Pancreas (tissue), 10 donors: ENCODE measurements at regions not wholly inside any gene's neighbourhood (a gene's known extent, or its start where the extent isn't known, plus 50 kb on each side); places are given as distances from the start of the nearest gene placed in this dataset.

Source experiments
- ATAC-seq, 4 donors: fragments of 200-7000 bp; cut with Tn5 transposase; one replicate each; pipeline versions ENCODE4 v1.8.0 to v1.9.1; 2020; ENCODE audit warnings: mild to moderate bottlenecking in 4 of 4, moderate library complexity in 4 of 4
- DNase-seq, 6 donors: peaks; one replicate each; pipeline ENCODE4 v3.0.0-alpha.2; 2020
- FAIRE-seq: peaks from 2 replicates; lab custom pipeline; 2012; peaks lifted over from hg19 to GRCh38; lab: Jason Lieb, UNC
- H3K27ac ChIP-seq, 4 donors: fragments of 200-600 bp; sonication (generic); 1 replicate in 3 of 4; 2 replicates in 1 of 4; pipeline versions ENCODE4 v1.5.0 to v1.8.0; 2020
- H3K27me3 ChIP-seq, 4 donors: fragments of 200-600 bp; one replicate each; pipeline ENCODE4 v1.8.0; 2021
- H3K36me3 ChIP-seq, 3 donors: fragments of 200-600 bp; sonication (generic) in 1 of 3; one replicate each; pipeline versions ENCODE4 v1.5.0 to v1.8.0; 2020 to 2021
- H3K4me1 ChIP-seq, 3 donors: fragments of 200-600 bp; one replicate each; pipeline ENCODE4 v1.8.0; 2021
- H3K4me3 ChIP-seq, 4 donors: fragments of 200-600 bp; sonication (generic) in 2 of 4; one replicate each; pipeline versions ENCODE4 v1.5.0 to v1.8.0; 2020 to 2021
- H3K9me3 ChIP-seq, 4 donors: fragments of 200-600 bp; one replicate each; pipeline ENCODE4 v1.8.0; 2021
- WGBS, 2 donors: extraction: QIAGEN DNeasy Blood & Tissue Kit; methylation state at CpG; one replicate each; pipeline ENCODE4 v1.1.7; 2013; 5-methylcytosine and 5-hydroxymethylcytosine counted together
- intact Hi-C, 3 donors: fragments of 100-400 bp; cut with DNase I; formaldehyde crosslinking; loops; one replicate each; pipeline versions ENCODE4 v1.11.1 to v1.14.2; 2022
- TF ChIP-seq, protein P1 (sequence below), 4 donors: fragments of 200-600 bp; sonication (generic) in 3 of 4; IDR thresholded peaks; one replicate each; pipeline versions ENCODE4 v1.5.0 to v1.8.0; 2021; ENCODE audit warnings: antibody characterized with exemption in 4 of 4
- donor health status: healthy with polysubstance abuse.
- donor health status: DM: no; HTN: no; CAD: no; lungs with moderate emphysema.
- donor health status: DM: no; HTN: no; CAD: no.
- donor health status: control.
- donor health status: control.
- donor health status: Bipolar disorder and iron deficiency.
- donor health status: DM: yes; HTN: yes; CAD: no.
- donor health status: DM: no; HTN: no; CAD: no.
- donor health status: DM: no; HTN: no; CAD: no.
- donor health status: DM: yes; HTN: yes; CAD: no.

- WGBS, 2 donors, result 67 to 70% methylated on average over 6 of the region's 6 CpGs
- Histone ChIP-seq H3K4me3 (no peak overlapping the region), H3K9me3 (no peaks in the 10 kb centered on the region), H3K4me1 (peaks cover 0 to 19% (median 0%) of the 10 kb centered on the region in 3 donors), H3K36me3 (no peaks in the 10 kb centered on the region), H3K27me3 (no peaks in the 10 kb centered on the region), H3K27ac (peak overlapping the region in 1 of 4 donors; percentile 20)
- FAIRE-seq, result no peak
- peak in 2 of 6 donors; percentile 13 to 56 for DNase-seq
- intact Hi-C loops, result no loop called here
- peak; percentile 44 to 66 (median 58) for ATAC-seq
- TF ChIP-seq, protein P1, sequence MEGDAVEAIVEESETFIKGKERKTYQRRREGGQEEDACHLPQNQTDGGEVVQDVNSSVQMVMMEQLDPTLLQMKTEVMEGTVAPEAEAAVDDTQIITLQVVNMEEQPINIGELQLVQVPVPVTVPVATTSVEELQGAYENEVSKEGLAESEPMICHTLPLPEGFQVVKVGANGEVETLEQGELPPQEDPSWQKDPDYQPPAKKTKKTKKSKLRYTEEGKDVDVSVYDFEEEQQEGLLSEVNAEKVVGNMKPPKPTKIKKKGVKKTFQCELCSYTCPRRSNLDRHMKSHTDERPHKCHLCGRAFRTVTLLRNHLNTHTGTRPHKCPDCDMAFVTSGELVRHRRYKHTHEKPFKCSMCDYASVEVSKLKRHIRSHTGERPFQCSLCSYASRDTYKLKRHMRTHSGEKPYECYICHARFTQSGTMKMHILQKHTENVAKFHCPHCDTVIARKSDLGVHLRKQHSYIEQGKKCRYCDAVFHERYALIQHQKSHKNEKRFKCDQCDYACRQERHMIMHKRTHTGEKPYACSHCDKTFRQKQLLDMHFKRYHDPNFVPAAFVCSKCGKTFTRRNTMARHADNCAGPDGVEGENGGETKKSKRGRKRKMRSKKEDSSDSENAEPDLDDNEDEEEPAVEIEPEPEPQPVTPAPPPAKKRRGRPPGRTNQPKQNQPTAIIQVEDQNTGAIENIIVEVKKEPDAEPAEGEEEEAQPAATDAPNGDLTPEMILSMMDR (IDR thresholded peaks at IDR 0.05), result no peak
These were observed 121.3 kb upstream of the ODAD2 start for GRCh38 chr10:28120043-28120749.

DNA sequence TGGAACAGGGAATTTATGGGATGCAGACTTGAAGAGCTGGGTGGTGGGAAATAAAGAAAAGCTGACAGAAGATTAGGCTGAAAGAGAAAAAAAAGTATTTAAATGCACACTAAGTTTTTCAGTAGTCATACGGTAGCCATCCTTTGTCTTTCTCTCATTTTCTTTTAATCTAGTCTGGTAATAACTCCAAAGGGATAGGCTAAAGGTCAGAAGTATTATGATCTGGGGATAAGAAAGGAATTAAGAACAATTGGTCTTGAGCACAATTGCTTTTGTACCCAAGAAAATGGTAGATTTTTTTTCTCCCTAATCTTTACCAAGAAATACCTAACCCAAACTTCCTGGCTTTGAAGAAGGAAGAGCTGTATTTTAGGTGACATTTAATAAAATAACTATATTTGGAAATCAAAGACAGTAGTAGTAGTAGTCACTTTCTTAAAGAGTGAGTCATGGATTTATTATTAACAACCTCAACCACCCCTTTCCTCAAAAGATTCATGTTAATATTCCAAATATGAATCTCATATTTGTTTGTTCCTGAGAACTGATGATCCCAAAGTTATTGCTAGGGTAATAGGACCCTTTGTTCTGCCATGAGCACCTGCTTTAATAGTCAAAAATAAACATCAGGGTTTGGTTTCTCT lies 120.2 kb upstream of the ODAD2 start:
- Histone ChIP-seq H3K9me3 (no peaks in the 10 kb centered on the region), H3K4me3 (no peak overlapping the region), H3K36me3 (no peaks in the 10 kb centered on the region), H3K27ac (peak overlapping the region in 1 of 4 donors; percentile 34), H3K4me1 (peaks cover 0 to 19% (median 0%) of the 10 kb centered on the region in 3 donors), H3K27me3 (no peaks in the 10 kb centered on the region)
- ATAC-seq, result no peak
- FAIRE-seq, result no peak
- TF ChIP-seq, protein P1 (IDR thresholded peaks at IDR 0.05), result no peak
- 94 to 96% methylated on average over 1 of the region's 1 CpG for WGBS, 2 donors
- intact Hi-C loops, result no loop called here
- DNase-seq, result no peak

GRCh38 chr10:28113202-28113601 lies 114.3 kb upstream of the ODAD2 start:
- DNase-seq (no peak), ATAC-seq (no peak), FAIRE-seq (no peak)
- intact Hi-C loops, result no loop called here
- Histone ChIP-seq H3K4me1 (no peaks in the 10 kb centered on the region), H3K4me3 (no peak overlapping the region), H3K9me3 (no peaks in the 10 kb centered on the region), H3K27me3 (no peaks in the 10 kb centered on the region), H3K36me3 (no peaks in the 10 kb centered on the region), H3K27ac (no peak overlapping the region)
- WGBS, 2 donors, result 94 to 96% methylated on average over 3 of the region's 3 CpGs
- TF ChIP-seq, protein P1 (IDR thresholded peaks at IDR 0.05), result no peak

- Histone ChIP-seq H3K9me3 (no peaks in the 10 kb centered on the region), H3K36me3 (no peaks in the 10 kb centered on the region), H3K27ac (no peak overlapping the region), H3K4me3 (no peak overlapping the region), H3K27me3 (no peaks in the 10 kb centered on the region), H3K4me1 (no peaks in the 10 kb centered on the region)
- FAIRE-seq (no peak), ATAC-seq (no peak), DNase-seq (no peak)
- TF ChIP-seq, protein P1 (IDR thresholded peaks at IDR 0.05), result no peak
- intact Hi-C loops, result no loop called here
- 91 to 96% methylated on average over 2 of the region's 2 CpGs for WGBS, 2 donors
These were observed 112.8 kb upstream of the ODAD2 start for GRCh38 chr10:28111712-28112111.

DNA sequence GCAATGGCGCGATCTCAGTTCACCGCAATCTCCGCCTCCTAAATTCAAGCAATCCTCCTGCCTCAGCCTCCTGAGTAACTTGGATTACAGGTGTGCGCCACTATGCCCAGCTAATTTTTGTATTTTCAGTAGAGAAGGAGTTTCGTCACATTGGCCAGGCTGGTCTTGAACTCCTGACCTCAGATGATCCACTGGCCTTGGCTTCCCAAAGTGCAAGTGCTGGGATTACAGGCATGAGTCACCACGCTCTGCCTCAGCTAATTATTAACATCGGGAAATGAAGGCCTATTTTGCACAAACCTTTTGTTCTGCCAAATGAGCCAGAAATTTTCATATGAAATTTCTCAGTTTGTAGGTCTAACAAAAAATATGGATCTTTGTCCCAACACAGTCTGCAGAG lies 106.7 kb upstream of the ODAD2 start:
- intact Hi-C loops, result no loop called here
- FAIRE-seq (no peak), ATAC-seq (no peak), DNase-seq (no peak)
- WGBS, 2 donors, result 82 to 86% methylated on average over 8 of the region's 8 CpGs
- H3K36me3 ChIP-seq, result no peaks in the 10 kb centered on the region
- no peaks in the 10 kb centered on the region for H3K27me3 ChIP-seq
- H3K9me3 ChIP-seq, result no peaks in the 10 kb centered on the region
- no peaks in the 10 kb centered on the region for H3K4me1 ChIP-seq
- TF ChIP-seq, protein P1 (IDR thresholded peaks at IDR 0.05), result no peak
- H3K4me3 ChIP-seq, result no peak overlapping the region
- no peak overlapping the region for H3K27ac ChIP-seq
